GF-D8 (cell line): ENCODE measurements at regions not wholly inside any gene's neighbourhood (a gene's known extent, or its start where the extent isn't known, plus 50 kb on each side); places are given as distances from the start of the nearest gene placed in this dataset.

Experiments used
- DNase-seq: peaks from one replicate; lab custom pipeline; 2025; lab: John Stamatoyannopoulos, UW

GRCh38 chr3:19711160-19711782 is 222.7 kb downstream of the EFHB start:
- no peak for DNase-seq

GRCh38 chr3:19702416-19703078 is 231.5 kb downstream of the EFHB start:
- DNase-seq = no peak

GRCh38 chr3:19688767-19689166 is 245.2 kb downstream of the EFHB start:
- no peak for DNase-seq

GRCh38 chr3:19668163-19668562 is 265.9 kb downstream of the EFHB start:
- no peak for DNase-seq

GRCh38 chr3:19662486-19662885 is 271.5 kb downstream of the EFHB start:
- DNase-seq = no peak

GRCh38 chr3:19652336-19652735 is 281.7 kb downstream of the EFHB start:
- DNase-seq = no peak

- no peak for DNase-seq
These were observed 288.9 kb downstream of the EFHB start for GRCh38 chr3:19645093-19645492.

GRCh38 chr3:19644405-19644804 is 289.6 kb downstream of the EFHB start:
- no peak for DNase-seq

- DNase-seq = no peak
These were observed 292.6 kb downstream of the EFHB start for GRCh38 chr3:19641408-19641807.

- DNase-seq = no peak
These were observed 301.6 kb downstream of the EFHB start for GRCh38 chr3:19632099-19633074.

- no peak for DNase-seq
These were observed 335.1 kb downstream of the EFHB start for GRCh38 chr3:19598870-19599269.

- DNase-seq = no peak
These were observed 337.6 kb downstream of the EFHB start for GRCh38 chr3:19596408-19596807.

- DNase-seq = no peak
These were observed 338.1 kb downstream of the EFHB start for GRCh38 chr3:19595884-19596283.
